HepG2 (cell line): ENCODE measurements at regions not wholly inside any gene's neighbourhood (a gene's known extent, or its start where the extent isn't known, plus 50 kb on each side); places are given as distances from the start of the nearest gene placed in this dataset.

Source experiments
- BCL6 ChIP-seq: IDR thresholded peaks from 2 replicates; pipeline ENCODE4 v1.6.1; 2016; ENCODE audit warnings: missing genetic modification reagents, missing compliant biosample characterization
- ETV6 ChIP-seq: sonication (generic); formaldehyde crosslinking; conservative IDR thresholded peaks from 2 replicates; pipeline ENCODE4 v1.4.0; 2020; ENCODE audit warnings: missing genetic modification reagents
- SMAD9 ChIP-seq: sonication (generic); formaldehyde crosslinking; IDR thresholded peaks from 2 replicates; pipeline ENCODE4 v1.5.1; 2020; ENCODE audit warnings: mild to moderate bottlenecking, missing genetic modification reagents
- ZNF263 ChIP-seq: sonication (generic); formaldehyde crosslinking; IDR thresholded peaks from 2 replicates; pipeline ENCODE4 v1.4.0; 2020; ENCODE audit warnings: missing genetic modification reagents
- ZNF768 ChIP-seq: sonication (generic); formaldehyde crosslinking; IDR thresholded peaks from 2 replicates; pipeline ENCODE4 v1.4.0; 2020; ENCODE audit warnings: missing genetic modification reagents
- ZZZ3 ChIP-seq: sonication (generic); formaldehyde crosslinking; IDR thresholded peaks from 2 replicates; pipeline ENCODE4 v1.4.0; 2020; ENCODE audit warnings: missing genetic modification reagents, mild to moderate bottlenecking, borderline replicate concordance
- TF ChIP-seq, protein P1 (sequence below): sonication (generic); formaldehyde crosslinking; conservative IDR thresholded peaks from 2 replicates; pipeline ENCODE4 v1.8.1; 2023; ENCODE audit warnings: missing genetic modification reagents
- TF ChIP-seq, protein P2 (sequence below): sonication (generic); formaldehyde crosslinking; IDR thresholded peaks from 2 replicates; pipeline ENCODE4 v1.5.0; 2020; ENCODE audit warnings: mild to moderate bottlenecking, missing genetic modification reagents
- TF ChIP-seq, protein P3 (sequence below): sonication (generic); formaldehyde crosslinking; IDR thresholded peaks from 2 replicates; pipeline ENCODE4 v1.5.0; 2020; ENCODE audit warnings: mild to moderate bottlenecking, missing genetic modification reagents, moderate library complexity

DNA sequence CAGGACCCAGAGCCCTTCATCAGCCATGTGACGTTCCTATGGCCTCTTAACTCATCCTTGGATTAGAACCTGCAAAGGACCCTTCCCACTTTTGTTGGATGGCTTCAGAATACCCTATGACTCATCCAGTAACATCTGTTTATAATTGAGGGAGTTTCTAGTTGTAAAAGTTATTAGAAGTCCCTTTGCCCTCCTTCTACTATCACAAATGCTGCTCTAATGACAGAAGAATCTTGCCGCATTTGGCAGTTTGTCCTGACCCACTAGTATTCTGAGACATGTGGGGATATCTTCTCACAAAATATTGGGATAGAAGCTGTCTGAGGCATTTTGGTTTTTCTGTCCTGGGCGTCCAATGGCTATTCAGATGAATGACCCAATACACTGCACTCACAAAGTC is 251.8 kb upstream of the TMEM72 start:
- TF ChIP-seq, protein P1, sequence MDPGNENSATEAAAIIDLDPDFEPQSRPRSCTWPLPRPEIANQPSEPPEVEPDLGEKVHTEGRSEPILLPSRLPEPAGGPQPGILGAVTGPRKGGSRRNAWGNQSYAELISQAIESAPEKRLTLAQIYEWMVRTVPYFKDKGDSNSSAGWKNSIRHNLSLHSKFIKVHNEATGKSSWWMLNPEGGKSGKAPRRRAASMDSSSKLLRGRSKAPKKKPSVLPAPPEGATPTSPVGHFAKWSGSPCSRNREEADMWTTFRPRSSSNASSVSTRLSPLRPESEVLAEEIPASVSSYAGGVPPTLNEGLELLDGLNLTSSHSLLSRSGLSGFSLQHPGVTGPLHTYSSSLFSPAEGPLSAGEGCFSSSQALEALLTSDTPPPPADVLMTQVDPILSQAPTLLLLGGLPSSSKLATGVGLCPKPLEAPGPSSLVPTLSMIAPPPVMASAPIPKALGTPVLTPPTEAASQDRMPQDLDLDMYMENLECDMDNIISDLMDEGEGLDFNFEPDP (CRISPR knock-in tag), result no peak
- TF ChIP-seq ZNF263 (CRISPR knock-in tag) (no peak), ETV6 (CRISPR knock-in tag) (no peak), SMAD9 (CRISPR knock-in tag) (no peak), ZNF768 (CRISPR knock-in tag) (no peak), BCL6 (no peak), ZZZ3 (CRISPR knock-in tag) (no peak)
- TF ChIP-seq, protein P2, sequence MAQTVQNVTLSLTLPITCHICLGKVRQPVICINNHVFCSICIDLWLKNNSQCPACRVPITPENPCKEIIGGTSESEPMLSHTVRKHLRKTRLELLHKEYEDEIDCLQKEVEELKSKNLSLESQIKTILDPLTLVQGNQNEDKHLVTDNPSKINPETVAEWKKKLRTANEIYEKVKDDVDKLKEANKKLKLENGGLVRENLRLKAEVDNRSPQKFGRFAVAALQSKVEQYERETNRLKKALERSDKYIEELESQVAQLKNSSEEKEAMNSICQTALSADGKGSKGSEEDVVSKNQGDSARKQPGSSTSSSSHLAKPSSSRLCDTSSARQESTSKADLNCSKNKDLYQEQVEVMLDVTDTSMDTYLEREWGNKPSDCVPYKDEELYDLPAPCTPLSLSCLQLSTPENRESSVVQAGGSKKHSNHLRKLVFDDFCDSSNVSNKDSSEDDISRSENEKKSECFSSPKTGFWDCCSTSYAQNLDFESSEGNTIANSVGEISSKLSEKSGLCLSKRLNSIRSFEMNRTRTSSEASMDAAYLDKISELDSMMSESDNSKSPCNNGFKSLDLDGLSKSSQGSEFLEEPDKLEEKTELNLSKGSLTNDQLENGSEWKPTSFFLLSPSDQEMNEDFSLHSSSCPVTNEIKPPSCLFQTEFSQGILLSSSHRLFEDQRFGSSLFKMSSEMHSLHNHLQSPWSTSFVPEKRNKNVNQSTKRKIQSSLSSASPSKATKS (CRISPR knock-in tag), result no peak
- TF ChIP-seq, protein P3, sequence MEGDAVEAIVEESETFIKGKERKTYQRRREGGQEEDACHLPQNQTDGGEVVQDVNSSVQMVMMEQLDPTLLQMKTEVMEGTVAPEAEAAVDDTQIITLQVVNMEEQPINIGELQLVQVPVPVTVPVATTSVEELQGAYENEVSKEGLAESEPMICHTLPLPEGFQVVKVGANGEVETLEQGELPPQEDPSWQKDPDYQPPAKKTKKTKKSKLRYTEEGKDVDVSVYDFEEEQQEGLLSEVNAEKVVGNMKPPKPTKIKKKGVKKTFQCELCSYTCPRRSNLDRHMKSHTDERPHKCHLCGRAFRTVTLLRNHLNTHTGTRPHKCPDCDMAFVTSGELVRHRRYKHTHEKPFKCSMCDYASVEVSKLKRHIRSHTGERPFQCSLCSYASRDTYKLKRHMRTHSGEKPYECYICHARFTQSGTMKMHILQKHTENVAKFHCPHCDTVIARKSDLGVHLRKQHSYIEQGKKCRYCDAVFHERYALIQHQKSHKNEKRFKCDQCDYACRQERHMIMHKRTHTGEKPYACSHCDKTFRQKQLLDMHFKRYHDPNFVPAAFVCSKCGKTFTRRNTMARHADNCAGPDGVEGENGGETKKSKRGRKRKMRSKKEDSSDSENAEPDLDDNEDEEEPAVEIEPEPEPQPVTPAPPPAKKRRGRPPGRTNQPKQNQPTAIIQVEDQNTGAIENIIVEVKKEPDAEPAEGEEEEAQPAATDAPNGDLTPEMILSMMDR (CRISPR knock-in tag), result no peak
